ENCODE measurements at regions not wholly inside any gene's neighbourhood (a gene's known extent, or its start where the extent isn't known, plus 50 kb on each side); places are given as distances from the start of the nearest gene placed in this dataset.

- DNase-seq (ENCODE audit: low read depth): peak; percentile 62
Observed at GRCh38 chr9:16343249-16344237, 526.9 kb downstream of the BNC2 start.

- DNase-seq (ENCODE audit: low read depth): peak; percentile 29
Observed at GRCh38 chr9:16344343-16344742, 526.1 kb downstream of the BNC2 start.

GRCh38 chr9:16345902-16346301 is 524.6 kb downstream of the BNC2 start:
- no peak for DNase-seq (ENCODE audit: low read depth)

GRCh38 chr9:16347886-16348285 is 522.6 kb downstream of the BNC2 start:
- no peak for DNase-seq (ENCODE audit: low read depth)

- no peak for DNase-seq (ENCODE audit: low read depth)
Observed at GRCh38 chr9:16348531-16348930, 521.9 kb downstream of the BNC2 start.

- no peak for DNase-seq (ENCODE audit: low read depth)
Observed at GRCh38 chr9:16352251-16352650, 518.2 kb downstream of the BNC2 start.

- peak; percentile 55 for DNase-seq (ENCODE audit: low read depth)
Observed at GRCh38 chr9:16352791-16353401, 517.6 kb downstream of the BNC2 start.

GRCh38 chr9:16356196-16356765 is 514.2 kb downstream of the BNC2 start:
- DNase-seq (ENCODE audit: low read depth): no peak

GRCh38 chr9:16357828-16358227 is 512.6 kb downstream of the BNC2 start:
- no peak for DNase-seq (ENCODE audit: low read depth)

- no peak for DNase-seq (ENCODE audit: low read depth)
Observed at GRCh38 chr9:16358751-16359150, 511.7 kb downstream of the BNC2 start.
